NCI-H1105 treated with DMSO at 0.1 percent for 48 hours (cell line): ENCODE measurements at regions not wholly inside any gene's neighbourhood (a gene's known extent, or its start where the extent isn't known, plus 50 kb on each side); places are given as distances from the start of the nearest gene placed in this dataset.
"Not testable (repeated sequence)": the region's sequence is repeated elsewhere in the genome, so short reads cannot be mapped to it uniquely, and the experiment has no call there.

Experiments
- DNase-seq: peaks from one replicate; lab custom pipeline; 2025; lab: John Stamatoyannopoulos, UW

DNA sequence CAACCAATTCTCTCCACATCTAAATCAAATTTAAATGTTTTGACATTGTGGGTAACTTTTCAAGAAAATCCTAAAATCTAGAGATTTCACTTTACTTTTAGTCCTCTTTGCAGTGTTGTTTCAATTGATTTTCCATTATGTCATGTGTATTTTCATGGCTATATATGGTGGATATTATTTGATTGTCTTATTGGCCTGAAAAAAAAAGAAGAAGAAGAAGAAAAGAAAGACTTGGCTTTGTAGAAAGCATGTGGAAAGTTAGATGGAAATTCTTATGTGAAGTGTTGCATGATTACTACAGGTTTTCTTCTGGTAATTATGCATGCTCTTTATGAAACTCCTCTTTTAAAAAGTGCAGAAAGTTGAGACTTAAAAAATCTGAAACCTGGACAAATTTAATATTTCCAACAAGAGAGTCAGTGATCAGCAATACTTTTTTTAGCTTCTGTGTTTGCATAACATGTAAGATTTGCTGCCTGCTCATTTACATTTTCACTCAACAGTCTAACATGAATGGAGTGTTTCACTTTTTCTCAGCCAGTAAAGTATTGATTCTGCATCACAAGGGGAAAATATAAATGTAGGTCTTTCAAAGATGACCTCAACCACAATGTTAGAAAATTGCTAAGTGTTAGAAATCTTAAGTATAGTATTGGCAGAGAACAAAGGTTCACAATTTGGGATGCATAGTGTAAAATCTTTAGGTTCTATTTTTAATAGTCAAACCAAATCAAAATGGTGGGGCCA lies 438.7 kb downstream of the BCKDHB start:
- no peak for DNase-seq

DNA sequence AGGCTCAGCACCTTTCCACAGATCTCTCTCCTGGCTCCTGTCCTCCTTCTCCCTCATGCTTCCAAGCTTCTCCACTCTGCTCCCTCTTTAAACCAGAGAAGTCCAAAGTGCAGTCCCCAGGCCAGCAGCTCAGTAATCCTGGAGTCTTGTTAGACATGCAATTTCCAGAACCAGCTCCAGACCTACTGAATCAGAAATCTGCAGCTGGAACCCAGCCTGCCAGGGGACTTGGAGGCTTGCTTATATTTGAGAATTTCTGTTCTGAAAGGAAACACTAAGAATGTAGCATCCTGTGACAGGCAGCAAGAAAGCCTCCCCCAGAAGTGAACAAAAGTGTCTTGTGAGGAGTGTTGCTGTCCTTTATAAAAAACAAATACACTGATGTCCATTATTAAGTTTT lies 438.1 kb downstream of the BCKDHB start:
- no peak for DNase-seq

DNA sequence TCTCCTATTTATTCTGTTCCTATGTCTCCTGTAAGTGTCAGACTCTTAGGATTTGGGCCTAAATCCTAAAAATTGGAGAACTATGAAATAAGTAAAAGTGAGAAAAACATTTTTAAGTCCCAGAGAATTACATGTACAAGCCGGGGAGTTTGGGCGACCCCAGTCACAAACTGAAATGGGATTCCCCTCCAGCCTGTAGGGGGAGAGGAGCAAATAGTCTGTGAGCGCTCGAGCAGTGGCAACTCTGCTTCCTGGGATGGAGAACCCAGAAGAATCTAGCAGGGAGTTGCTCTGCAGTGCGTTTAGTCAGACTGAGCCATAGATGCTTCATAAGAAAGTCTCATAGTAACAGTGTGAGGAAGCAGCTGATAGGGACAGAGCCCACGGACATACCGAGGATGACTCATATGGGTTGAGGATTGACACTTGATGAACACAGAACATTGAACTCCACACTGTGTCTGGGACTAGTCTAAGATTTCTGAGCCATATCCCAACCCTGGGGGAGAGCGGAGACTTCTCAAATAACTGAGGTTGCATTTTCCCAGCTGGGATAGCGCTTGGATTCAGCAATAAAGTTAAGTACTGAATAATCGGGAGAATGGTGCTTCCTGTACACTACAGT lies 437.2 kb downstream of the BCKDHB start:
- no peak for DNase-seq

DNA sequence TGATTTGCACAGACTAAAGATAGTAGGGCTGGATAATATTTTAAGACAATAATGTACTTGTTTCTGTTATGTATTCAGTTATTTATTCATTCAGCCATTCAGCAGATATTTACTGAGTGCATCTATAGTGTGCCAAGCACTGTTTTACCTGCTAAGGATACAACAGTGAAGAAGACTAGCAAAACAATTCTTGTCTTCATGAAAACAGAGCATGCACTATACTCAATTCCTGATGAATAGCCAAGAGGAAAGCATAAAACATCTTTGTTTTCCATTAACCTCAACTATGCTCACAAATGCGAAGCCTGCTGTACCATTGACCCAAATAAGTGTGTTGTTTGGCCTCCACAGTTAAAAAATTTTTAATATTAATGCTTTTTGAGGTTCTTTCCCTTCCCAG lies 436.7 kb downstream of the BCKDHB start:
- no peak for DNase-seq

DNA sequence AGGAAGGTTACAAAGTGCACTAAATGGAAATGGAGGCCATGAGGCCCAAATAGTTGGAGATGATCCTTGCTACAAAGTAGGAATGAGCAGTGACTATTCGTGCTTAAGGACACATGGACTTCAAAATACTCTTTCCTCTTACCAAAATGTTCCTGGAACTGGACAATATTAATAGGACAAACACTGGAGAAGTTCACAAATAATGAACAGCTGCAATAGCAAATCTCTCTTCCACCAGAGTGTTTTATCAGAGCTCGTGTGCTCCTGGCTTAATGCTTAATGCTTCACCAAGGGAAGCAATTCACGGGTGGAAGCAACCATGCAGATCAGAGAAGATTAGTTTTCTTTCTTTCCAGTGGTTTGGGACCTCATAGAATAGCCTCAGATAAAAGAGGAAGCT lies 435.4 kb downstream of the BCKDHB start:
- no peak for DNase-seq

DNA sequence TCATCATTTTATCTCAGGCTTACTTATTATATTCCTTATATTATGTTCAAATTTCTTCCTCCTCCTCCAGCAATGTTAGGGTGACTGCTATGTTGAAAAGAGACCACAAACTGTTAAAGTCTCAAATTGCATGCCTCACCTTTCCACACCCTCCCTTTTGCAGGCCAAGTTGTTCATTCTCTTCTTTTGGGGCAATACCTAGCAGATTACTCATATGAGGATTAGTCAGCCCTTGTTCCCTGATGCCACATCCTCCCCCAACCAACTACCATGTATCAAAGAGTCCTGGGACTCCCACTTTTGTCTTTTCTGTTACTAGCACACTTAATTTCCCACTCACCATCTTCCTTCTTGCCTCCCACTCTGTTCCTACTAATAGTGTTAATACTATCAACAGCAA lies 434.7 kb downstream of the BCKDHB start:
- no peak for DNase-seq

DNA sequence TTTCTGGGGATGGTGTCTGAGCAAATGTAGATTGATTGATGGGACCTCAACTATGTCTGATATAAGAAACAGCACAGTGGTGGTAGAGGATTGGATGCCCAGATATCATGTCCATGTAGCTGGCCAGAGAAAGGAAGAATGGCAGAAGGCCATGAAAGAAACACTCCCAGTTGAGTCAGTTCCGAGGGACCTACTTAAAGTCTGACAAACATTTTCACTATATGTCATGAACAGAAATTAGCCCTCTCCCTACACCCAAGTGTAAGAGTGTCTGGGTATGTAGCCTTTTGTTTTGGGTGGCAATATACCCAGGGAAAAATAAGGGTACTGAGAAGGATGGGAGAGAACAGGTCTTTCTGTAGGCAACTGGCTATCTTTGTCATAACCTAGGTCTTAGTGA lies 434.2 kb downstream of the BCKDHB start:
- DNase-seq, result no peak

DNA sequence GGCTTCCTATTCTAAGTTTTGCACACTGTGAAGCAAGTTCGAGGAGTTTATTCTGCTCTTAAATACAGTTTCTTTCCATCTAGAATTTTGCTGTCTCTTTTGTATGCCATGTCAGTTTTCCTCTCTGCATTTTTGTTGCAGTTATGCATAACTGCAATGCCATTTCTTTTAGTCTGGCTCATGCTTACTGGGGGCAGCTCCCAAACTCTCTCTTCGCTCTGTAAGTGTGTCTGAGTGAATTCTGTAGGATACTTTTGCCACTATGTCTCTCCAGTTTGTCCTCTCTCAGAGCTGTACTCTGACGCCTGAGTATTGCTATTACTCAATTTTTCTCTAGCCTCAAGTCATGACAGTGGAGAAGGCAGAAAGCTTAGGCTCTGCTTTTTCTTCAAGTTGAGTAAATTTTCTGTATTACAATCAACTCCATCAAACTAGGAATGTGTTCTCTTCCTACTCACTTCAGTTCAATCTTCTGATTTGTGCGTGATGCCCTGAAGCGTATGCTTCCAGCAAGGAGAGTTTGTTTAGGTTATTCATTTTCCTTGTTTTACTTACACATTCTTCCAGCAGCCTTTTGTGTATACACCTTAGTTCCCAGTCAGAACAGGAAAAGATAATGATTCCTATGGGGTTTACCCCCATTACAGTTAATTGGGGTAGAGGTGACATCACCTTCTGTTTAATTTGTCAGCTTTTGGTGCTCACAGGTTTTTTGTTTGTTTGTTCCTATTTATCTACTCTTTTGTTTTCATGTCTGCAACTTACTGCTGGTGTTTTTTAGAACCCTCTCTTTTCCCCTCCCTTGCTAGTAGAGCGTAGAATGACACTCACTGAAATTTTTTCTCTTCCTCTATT lies 430.9 kb downstream of the BCKDHB start:
- DNase-seq, result no peak

DNA sequence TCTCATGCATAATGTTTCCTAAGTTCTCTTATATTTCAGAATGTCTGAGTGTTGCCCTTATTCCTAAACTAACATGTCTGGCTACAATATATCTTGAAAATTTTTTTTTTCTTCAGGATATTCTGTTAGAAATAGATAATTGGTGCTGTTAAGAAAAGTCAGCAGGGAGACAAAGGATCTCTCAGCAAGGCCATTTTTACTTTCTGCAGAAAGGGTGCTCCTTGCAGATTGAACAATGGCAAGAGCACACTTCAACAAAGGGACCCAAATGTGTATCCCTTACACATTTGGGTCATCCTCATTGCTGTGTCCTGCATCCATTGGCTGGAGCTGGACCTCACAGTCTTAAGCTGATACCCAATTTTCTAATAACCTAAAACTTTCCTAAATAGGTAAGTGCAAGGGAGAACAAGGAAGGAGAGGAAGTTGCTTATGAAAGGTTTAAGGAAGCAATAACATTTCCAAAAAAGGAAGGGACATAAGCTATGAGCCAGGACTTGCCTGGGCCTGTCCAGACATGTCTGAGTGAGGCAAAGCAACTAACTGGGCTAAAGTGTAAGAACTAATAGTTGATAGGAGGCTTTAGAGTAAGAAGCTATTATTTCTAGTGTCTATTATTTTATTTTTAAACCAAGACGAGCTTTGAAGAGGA lies 429.6 kb downstream of the BCKDHB start:
- DNase-seq, result peak; percentile 39

DNA sequence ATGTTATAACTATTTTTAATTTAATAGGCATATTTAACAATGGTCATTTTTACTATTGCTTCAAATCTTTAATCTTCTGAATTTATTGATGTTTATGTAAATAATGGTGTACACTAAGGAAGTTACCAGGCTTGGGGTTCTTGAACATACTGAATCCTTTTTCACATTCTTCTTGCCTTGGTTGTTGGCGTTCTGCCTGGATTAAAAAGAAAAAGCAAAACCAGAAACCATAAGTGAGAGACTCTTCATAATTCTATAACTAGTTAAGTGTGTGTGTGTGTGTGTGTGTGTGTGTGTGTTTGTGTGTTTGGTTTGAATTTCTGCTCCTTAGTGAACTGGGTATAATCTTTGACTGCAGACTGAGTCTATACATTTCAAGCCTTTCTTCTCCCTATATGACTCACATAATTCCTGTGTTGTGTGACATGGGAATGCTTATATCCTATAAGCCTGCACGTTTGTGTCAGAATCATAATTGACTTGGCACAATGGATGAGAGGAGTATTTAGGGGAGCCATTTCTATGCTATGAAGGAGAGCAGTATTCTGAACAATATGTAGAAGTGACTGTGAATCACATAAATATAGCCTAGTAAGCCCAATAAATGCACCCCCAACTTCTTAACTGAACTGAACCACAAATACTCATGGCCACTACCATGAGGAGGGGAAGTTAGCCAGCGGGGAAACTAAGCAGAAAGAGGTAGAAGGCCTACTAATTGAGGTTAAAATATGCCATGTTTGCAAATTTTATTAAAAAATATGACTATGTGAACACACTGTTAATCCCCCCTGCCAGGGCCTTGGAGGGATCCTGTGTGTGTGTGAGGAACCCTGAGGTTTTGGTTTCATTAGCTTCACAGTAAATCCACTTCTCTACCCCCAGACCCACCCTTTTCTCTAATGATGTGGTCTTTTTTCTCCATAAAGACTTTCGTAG lies 425.5 kb downstream of the BCKDHB start:
- DNase-seq, result no peak

DNA sequence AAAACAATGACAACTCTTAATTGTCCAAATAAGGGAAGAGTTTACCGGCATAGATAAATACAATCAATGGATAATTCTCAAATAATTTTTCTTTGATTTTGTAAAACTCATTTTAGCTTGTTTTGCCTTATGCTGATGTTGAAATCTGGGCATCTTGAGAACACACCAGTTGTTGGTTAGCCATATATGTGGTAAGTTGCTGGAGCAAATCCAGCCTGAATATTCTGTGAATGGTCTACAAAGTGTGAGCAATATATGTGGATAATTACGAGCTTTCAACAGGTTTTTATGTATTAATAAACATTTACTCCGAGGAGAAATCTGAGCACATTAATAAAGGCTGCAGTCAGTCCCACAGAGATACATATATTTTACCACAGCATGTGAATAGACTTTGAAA lies 423.6 kb downstream of the BCKDHB start:
- DNase-seq, result no peak

DNA sequence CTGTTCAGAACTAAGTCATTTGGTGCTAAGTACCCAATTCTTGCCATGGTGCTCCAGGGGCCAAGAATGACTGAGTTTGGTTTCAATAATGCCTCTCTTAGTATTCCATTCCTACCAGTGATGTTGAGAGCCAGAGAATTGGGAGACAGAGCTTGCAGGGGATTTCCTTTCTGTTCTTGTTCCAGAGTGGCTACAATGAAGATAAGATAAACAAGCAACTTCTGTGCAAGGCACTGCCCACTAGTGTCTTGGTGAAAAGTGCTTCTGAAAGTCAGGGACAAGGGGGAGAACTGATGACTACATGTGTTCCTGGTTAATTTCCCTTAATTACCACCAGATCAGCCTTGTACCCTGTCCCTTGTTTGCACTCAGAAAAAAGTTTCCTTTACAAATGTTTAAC lies 421.6 kb downstream of the BCKDHB start:
- peak; percentile 64 for DNase-seq

DNA sequence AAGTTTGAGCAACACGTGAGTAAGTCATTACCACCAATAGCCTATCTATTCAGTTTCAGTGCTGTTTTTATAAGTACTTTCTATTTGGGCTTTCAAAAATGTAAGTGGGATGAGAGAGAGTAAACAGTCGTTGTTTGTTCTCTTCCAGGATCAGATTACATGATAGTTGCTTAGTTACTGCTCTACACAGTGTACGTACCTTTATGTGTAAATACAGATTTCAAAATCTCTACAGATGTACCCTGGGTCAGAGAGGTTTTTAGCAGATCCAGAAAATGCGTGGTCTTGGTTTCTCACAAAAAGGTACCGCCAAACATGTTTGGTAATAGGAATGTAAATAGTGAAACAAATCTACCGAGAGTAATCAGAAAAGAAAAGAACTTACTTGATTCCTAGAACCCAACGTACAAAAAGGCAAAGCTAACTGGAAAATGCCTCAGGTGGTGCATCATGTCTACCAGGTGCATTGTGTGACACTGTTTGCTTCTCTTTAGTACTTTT lies 421.1 kb downstream of the BCKDHB start:
- peak; percentile 97 for DNase-seq

DNA sequence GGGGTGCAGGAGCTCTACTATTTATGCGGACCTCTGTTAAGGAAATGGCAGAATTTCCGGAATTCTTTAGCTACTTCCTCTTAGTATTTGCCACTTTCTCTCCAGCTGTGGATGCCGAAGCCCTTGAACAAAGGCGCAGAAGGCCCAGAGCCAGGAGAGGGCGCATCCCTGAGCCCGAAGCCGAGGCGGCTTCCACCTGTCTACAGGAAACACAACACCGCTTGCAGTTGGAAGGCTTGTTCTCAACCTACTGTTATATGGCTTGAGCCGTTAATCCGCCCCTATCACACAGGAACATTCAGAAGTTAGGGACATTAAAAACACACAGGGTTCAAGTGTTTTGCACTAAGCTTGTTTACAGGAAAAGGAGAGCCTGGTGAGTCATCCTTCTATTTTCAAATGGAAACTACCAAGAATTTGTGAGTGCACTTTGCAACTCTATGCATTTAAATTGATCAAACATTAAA lies 417.1 kb downstream of the BCKDHB start:
- no peak for DNase-seq

DNA sequence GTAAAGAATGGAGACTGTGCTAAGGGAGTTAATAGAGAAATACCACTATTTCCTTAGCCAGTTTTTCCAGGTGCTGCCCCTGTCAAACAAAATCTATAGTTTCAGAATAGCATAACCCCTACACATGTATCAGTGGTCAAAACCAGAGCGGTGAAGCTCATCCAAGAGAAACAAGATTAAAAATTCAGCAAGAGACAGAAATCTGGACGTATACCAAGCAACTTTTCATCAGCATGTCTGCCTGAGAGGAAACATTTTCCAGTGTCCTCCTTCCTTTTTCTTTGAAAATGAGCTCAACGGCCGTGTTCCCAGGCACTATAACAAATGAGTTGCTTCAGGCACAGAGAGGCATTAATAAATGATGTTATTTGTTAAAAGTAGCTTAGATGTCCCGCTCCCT lies 416.5 kb downstream of the BCKDHB start:
- no peak for DNase-seq

DNA sequence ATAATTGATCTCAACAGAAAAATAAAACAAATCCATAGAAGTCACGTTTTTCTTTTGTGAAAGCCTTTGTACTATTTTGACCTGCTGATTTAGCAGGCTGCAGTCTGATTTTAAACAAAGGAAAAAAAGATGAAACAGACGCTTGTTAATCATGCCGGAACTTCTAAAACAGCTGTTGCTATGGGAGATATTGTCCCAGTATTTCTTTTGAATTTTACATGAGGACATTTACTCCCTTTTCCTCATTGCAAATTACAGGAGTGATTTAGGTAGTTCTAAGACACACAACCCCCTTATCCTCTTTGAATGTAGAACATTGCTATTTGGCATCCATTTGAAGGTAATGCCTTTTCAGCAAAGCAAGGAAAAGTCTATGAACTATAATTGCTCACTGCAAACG lies 416.1 kb downstream of the BCKDHB start:
- no peak for DNase-seq

DNA sequence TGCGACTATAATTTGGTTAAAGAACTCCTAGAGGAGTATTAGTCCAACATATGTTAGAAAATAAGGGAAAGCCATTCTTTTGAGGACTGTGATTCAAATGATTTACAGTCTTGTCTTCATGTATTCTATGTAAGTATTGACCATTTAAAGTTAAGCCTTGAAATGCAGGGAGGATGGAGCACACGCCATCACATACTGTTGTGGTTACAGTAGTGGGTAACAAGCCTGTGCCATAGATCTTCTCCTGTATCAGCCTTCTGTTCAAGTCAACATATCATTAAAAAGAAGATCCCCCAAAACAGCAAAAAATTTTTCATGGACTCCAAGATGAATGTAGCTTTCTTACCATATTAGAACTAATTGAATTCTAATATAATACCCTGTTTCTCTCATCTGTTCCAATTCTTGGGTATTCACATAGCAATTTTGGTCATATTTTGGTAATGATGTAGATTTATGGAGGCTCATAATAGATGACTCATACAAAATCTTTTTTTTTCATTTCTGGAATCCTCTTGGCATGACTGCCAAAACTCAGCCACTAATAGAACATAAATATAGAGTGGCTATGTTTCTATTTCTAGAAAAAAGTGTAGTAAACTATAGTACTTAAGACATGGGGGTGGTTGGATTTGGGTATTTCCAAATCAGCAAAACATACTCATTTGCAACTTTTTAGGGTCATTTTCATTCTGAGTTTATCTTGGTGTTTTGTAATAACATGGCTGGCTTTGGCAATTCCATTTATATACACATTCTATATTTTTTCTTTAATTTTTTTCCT lies 413.5 kb downstream of the BCKDHB start:
- no peak for DNase-seq

DNA sequence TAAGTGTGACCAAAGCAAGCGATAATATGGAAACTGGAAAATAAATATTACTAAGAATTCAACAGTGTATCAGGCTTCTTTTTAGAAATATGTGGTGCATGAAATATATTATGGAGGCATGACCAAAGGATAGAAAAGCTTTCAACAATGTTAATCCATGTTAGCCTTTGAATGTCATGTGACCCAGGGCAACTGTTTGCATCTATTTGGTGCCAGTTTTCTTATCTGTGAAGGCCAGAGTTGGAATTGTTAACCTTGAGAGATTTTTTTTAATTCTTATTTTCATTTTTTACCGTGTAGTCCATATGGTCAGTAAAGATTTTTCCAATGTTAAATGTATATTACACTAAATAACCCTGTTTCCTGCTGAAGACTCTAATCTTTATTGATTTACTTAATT lies 411.1 kb downstream of the BCKDHB start:
- DNase-seq, result no peak

DNA sequence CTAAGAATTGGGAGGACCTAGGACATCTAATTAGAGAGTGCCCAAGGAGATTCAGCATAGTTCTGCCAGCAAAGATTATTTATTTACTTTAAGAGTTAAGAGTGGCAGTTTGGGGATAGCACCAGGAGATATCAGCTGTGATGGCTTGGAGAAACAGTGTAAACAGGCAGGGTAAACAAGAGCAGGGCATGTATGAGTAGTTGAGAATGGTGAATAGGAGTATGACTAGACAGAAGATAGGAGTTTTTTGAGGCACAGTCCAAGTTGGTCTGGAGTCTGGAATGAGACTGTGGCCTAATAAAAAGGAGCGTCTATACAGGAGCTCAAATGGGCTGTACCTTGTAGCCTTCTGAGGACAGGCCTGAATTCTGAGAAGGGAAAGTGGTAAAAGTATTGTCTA lies 404.1 kb downstream of the BCKDHB start:
- not testable (repeated sequence) for DNase-seq
